Right lobe of liver (tissue), 6 donors: ENCODE measurements at regions not wholly inside any gene's neighbourhood (a gene's known extent, or its start where the extent isn't known, plus 50 kb on each side); places are given as distances from the start of the nearest gene placed in this dataset.

ENCODE experiments used
- ATAC-seq, 4 donors: fragments of 200-7000 bp; cut with Tn5 transposase; one replicate each; pipeline ENCODE4 v1.9.1; 2020; ENCODE audit warnings: mild to moderate bottlenecking in 4 of 4, moderate library complexity in 4 of 4
- DNase-seq, 3 donors: peaks; one replicate each; pipeline ENCODE4 v3.0.0-alpha.2; 2020
- H3K27ac ChIP-seq, 3 donors: fragments of 200-600 bp; one replicate each; pipeline ENCODE4 v1.8.0; 2022
- H3K27me3 ChIP-seq, 2 donors: fragments of 200-600 bp; one replicate each; pipeline ENCODE4 v1.8.0; 2022
- H3K36me3 ChIP-seq, 4 donors: fragments of 200-600 bp; sonication (generic) in 1 of 4; one replicate each; pipeline versions ENCODE4 v1.5.1 to v1.8.0; 2017 to 2022; ENCODE audit warnings: control low read depth in 1 of 4
- H3K4me1 ChIP-seq, 4 donors: fragments of 200-600 bp; sonication (generic) in 1 of 4; one replicate each; pipeline versions ENCODE4 v1.5.1 to v1.8.0; 2017 to 2022; ENCODE audit warnings: control low read depth in 1 of 4
- H3K4me3 ChIP-seq, 3 donors: fragments of 200-600 bp; one replicate each; pipeline ENCODE4 v1.8.0; 2022
- H3K9me3 ChIP-seq, 4 donors: fragments of 200-600 bp; sonication (generic) in 1 of 4; one replicate each; pipeline versions ENCODE4 v1.5.1 to v1.8.0; 2017 to 2022; ENCODE audit warnings: control low read depth in 1 of 4
- CTCF ChIP-seq, 4 donors: fragments of 200-600 bp in 3 of 4; fragments of 450-650 bp in 1 of 4; IDR thresholded peaks; one replicate each; pipeline versions ENCODE4 v1.5.1 to v1.8.0; 2016 to 2022; ENCODE audit warnings: antibody characterized with exemption in 4 of 4, mild to moderate bottlenecking in 2 of 4
- POLR2A ChIP-seq: fragments of 450-650 bp; IDR thresholded peaks from one replicate; pipeline ENCODE4 v1.6.1; 2017; ENCODE audit warnings: antibody characterized with exemption, mild to moderate bottlenecking
- WGBS: methylation state at CpG from one replicate; pipeline ENCODE4 v1.1.6; 2018; ENCODE audit warnings: low coverage, low lambda C conversion rate; ENCODE audit not compliant: insufficient coverage; ENCODE audit errors: missing lambda C conversion rate; 5-methylcytosine and 5-hydroxymethylcytosine counted together
- intact Hi-C, 2 donors: fragments of 100-400 bp; cut with DNase I; formaldehyde crosslinking; loops; one replicate each; pipeline versions ENCODE4 v1.11.2 to v1.14.1; 2022
- donor health status: DM: no; HTN: yes; CAD: no.
- donor health status: DM: no; HTN: no; CAD: no.
- donor health status: DM: no; HTN: no; CAD: no.
- donor health status: DM: no; HTN: yes; CAD: no.
- donor health status: DM: no; HTN: yes; CAD: no.

- peak overlapping the region; percentile 25 to 90 (median 81) for H3K27ac ChIP-seq
- no peak overlapping the region for H3K4me3 ChIP-seq
- intact Hi-C loops: no loop called here
- H3K4me1 ChIP-seq: peaks cover 0 to 40% (median 11%) of the 10 kb centered on the region in 4 donors
- no peaks in the 10 kb centered on the region for H3K27me3 ChIP-seq
- WGBS: 19% methylated on average over 5 of the region's 5 CpGs
- DNase-seq (peak; percentile 28 to 61 (median 56)), ATAC-seq (peak; percentile 79 to 86 (median 82))
- H3K36me3 ChIP-seq: no peaks in the 10 kb centered on the region
- no peak for TF ChIP-seq CTCF (IDR thresholded peaks at IDR 0.05)
- TF ChIP-seq POLR2A: no peak
- no peaks in the 10 kb centered on the region for H3K9me3 ChIP-seq
Observed at GRCh38 chr6:139485742-139486475, 111.5 kb upstream of the CITED2 start.

GRCh38 chr6:139485185-139485584 lies 110.7 kb upstream of the CITED2 start:
- no peak for DNase-seq
- intact Hi-C loops: no loop called here

GRCh38 chr6:139483079-139483478 lies 108.6 kb upstream of the CITED2 start:
- Histone ChIP-seq H3K4me1 (peaks cover 0 to 52% (median 13%) of the 10 kb centered on the region in 4 donors), H3K27ac (no peak overlapping the region), H3K36me3 (no peaks in the 10 kb centered on the region), H3K27me3 (no peaks in the 10 kb centered on the region), H3K9me3 (no peaks in the 10 kb centered on the region), H3K4me3 (no peak overlapping the region)
- no peak for ATAC-seq
- WGBS: 96% methylated on average over 8 of the region's 8 CpGs
- no peak for TF ChIP-seq CTCF (IDR thresholded peaks at IDR 0.05)
- no peak for TF ChIP-seq POLR2A
- intact Hi-C loops: no loop called here
- DNase-seq: no peak

More at GRCh38 chr6:139485185-139485584, 110.7 kb upstream of the CITED2 start:
- no peaks in the 10 kb centered on the region for H3K9me3 ChIP-seq
- H3K4me1 ChIP-seq: peaks cover 0 to 45% (median 13%) of the 10 kb centered on the region in 4 donors
- no peaks in the 10 kb centered on the region for H3K36me3 ChIP-seq
- 59% methylated on average over 2 of the region's 2 CpGs for WGBS
- H3K27ac ChIP-seq: peak overlapping the region in 2 of 3 donors; percentile 81 to 90
- TF ChIP-seq POLR2A: no peak
- no peak for TF ChIP-seq CTCF (IDR thresholded peaks at IDR 0.05)
- H3K4me3 ChIP-seq: no peak overlapping the region
- no peaks in the 10 kb centered on the region for H3K27me3 ChIP-seq
- ATAC-seq: no peak

- DNase-seq (no peak), ATAC-seq (no peak)
- 19% methylated on average over 3 of the region's 3 CpGs for WGBS
- Histone ChIP-seq H3K27me3 (no peaks in the 10 kb centered on the region), H3K4me3 (no peak overlapping the region), H3K36me3 (no peaks in the 10 kb centered on the region), H3K27ac (peak overlapping the region in 1 of 3 donors; percentile 12), H3K9me3 (no peaks in the 10 kb centered on the region), H3K4me1 (peaks cover 0 to 52% (median 13%) of the 10 kb centered on the region in 4 donors)
- intact Hi-C loops: no loop called here
- TF ChIP-seq CTCF (IDR thresholded peaks at IDR 0.05) (no peak), POLR2A (no peak)
Observed at GRCh38 chr6:139482287-139482686, 107.8 kb upstream of the CITED2 start.
